ENCODE measurements at regions not wholly inside any gene's neighbourhood (a gene's known extent, or its start where the extent isn't known, plus 50 kb on each side); places are given as distances from the start of the nearest gene placed in this dataset.

DNA sequence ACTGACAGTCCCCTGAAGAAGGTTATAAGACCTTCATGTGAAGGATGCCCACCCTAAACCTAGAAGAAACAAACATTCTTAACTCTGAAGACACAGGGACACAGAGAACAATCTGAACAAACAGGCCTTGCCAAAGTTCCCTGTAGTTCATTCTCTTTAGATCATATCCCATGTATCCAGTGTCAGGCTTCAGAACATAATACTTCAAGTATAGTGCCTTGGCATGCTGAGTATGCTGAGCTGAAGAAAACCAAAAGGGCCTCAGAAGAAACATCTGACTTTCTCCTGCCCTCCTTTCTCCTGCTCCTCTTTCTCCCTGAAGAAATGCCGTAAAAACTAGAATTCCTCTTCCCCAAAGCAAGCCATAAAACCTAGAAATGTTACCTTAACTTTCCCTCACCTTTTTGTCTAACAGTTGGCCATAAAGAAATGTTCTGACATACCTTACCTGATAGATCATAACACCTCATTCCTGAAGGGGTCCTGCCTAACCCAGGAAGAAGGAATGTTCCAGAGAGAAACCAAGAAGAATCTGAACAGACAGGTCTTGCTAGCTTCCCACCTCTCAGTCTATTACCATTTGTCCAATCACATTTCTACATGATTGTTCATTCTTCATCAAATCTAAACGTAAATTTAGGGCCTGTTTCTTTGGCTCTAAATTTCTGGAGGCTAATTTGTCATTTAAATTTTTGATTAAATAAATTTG is 160.1 kb upstream of the ZC3H15 start:
- TF ChIP-seq, protein P1, sequence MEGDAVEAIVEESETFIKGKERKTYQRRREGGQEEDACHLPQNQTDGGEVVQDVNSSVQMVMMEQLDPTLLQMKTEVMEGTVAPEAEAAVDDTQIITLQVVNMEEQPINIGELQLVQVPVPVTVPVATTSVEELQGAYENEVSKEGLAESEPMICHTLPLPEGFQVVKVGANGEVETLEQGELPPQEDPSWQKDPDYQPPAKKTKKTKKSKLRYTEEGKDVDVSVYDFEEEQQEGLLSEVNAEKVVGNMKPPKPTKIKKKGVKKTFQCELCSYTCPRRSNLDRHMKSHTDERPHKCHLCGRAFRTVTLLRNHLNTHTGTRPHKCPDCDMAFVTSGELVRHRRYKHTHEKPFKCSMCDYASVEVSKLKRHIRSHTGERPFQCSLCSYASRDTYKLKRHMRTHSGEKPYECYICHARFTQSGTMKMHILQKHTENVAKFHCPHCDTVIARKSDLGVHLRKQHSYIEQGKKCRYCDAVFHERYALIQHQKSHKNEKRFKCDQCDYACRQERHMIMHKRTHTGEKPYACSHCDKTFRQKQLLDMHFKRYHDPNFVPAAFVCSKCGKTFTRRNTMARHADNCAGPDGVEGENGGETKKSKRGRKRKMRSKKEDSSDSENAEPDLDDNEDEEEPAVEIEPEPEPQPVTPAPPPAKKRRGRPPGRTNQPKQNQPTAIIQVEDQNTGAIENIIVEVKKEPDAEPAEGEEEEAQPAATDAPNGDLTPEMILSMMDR (IDR thresholded peaks at IDR 0.05): no peak
- TF ChIP-seq POLR2A (IDR thresholded peaks at IDR 0.05): no peak

Data from body of pancreas (tissue), 4 donors.